ENCODE measurements at regions not wholly inside any gene's neighbourhood (a gene's known extent, or its start where the extent isn't known, plus 50 kb on each side); places are given as distances from the start of the nearest gene placed in this dataset.

DNA sequence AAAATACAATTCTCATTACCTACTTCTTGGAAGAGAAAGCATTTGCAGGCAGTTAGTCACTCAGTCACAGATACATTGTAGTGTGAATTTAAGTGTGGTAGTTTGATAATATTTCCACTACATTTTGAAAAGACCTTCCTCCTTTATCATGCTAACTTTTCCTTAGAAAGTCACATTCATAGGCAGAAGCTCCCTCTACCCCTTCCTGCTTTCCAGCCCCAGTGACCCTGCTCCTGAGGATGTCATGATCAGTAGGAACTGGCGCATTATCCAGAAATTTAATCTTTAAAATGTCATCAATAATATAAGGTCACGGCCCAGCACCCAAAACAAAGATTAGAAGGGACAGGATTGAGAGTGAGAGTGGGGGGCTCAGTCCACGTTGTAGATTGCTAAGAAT, 707.4 kb upstream of the STXBP6 start:
- Histone ChIP-seq H3K36me3 (replicated peaks; ENCODE audit: low read depth, low read length) (no peaks in the 10 kb centered on the region), H3K4me1 (ENCODE audit: low read length) (no peaks in the 10 kb centered on the region), H3K4me2 (ENCODE audit: low read length) (no peak overlapping the region), H4K20me1 (ENCODE audit: insufficient read depth, low read length) (no peaks in the 10 kb centered on the region), H3K4me3 (ENCODE audit: low read length) (no peak overlapping the region), H3K9me3 (ENCODE audit: insufficient read depth, low read length) (no peaks in the 10 kb centered on the region), H3K27ac (ENCODE audit: low read length) (no peak overlapping the region), H3K9ac (ENCODE audit: low read length) (no peak overlapping the region), H2AFZ (ENCODE audit: low read depth, low read length) (no peak overlapping the region), H3K79me2 (ENCODE audit: low read length) (no peaks in the 10 kb centered on the region), H3K27me3 (ENCODE audit: low read depth, low read length) (no peaks in the 10 kb centered on the region)
- no peak for TF ChIP-seq EZH2phosphoT487 (IDR thresholded peaks at IDR 0.05; ENCODE audit: low read depth)
- TF ChIP-seq, protein P1, sequence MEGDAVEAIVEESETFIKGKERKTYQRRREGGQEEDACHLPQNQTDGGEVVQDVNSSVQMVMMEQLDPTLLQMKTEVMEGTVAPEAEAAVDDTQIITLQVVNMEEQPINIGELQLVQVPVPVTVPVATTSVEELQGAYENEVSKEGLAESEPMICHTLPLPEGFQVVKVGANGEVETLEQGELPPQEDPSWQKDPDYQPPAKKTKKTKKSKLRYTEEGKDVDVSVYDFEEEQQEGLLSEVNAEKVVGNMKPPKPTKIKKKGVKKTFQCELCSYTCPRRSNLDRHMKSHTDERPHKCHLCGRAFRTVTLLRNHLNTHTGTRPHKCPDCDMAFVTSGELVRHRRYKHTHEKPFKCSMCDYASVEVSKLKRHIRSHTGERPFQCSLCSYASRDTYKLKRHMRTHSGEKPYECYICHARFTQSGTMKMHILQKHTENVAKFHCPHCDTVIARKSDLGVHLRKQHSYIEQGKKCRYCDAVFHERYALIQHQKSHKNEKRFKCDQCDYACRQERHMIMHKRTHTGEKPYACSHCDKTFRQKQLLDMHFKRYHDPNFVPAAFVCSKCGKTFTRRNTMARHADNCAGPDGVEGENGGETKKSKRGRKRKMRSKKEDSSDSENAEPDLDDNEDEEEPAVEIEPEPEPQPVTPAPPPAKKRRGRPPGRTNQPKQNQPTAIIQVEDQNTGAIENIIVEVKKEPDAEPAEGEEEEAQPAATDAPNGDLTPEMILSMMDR (IDR thresholded peaks at IDR 0.05; ENCODE audit: low read depth, low read length) = no peak

DNA sequence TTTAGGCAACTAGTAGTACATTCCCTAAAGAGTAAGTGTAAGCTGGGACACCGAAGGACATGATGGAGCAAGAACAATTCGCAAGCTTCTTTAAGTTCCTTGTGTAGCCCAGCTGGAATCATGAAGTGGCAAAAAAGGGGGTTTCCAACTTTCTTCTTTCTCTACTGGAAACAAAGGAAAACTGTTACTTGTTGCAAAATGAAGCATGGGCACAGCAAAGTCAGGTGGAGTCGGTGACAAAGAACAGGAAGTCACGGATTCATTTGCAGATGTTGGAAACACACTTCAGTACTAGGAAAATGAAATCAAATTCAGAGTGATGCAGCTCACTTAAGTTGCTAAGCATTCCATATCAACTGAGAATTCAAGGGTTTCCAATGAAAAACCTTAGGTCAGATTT, 706.9 kb upstream of the STXBP6 start:
- Histone ChIP-seq H3K79me2 (ENCODE audit: low read length) (no peaks in the 10 kb centered on the region), H3K4me3 (ENCODE audit: low read length) (no peak overlapping the region), H3K4me1 (ENCODE audit: low read length) (no peaks in the 10 kb centered on the region), H3K9me3 (ENCODE audit: insufficient read depth, low read length) (no peaks in the 10 kb centered on the region), H3K36me3 (replicated peaks; ENCODE audit: low read depth, low read length) (no peaks in the 10 kb centered on the region), H4K20me1 (ENCODE audit: insufficient read depth, low read length) (no peaks in the 10 kb centered on the region), H2AFZ (ENCODE audit: low read depth, low read length) (no peak overlapping the region), H3K27ac (ENCODE audit: low read length) (no peak overlapping the region), H3K27me3 (ENCODE audit: low read depth, low read length) (no peaks in the 10 kb centered on the region), H3K9ac (ENCODE audit: low read length) (no peak overlapping the region), H3K4me2 (ENCODE audit: low read length) (no peak overlapping the region)
- no peak for TF ChIP-seq EZH2phosphoT487 (IDR thresholded peaks at IDR 0.05; ENCODE audit: low read depth)
- TF ChIP-seq, protein P1 (IDR thresholded peaks at IDR 0.05; ENCODE audit: low read depth, low read length) = no peak

DNA sequence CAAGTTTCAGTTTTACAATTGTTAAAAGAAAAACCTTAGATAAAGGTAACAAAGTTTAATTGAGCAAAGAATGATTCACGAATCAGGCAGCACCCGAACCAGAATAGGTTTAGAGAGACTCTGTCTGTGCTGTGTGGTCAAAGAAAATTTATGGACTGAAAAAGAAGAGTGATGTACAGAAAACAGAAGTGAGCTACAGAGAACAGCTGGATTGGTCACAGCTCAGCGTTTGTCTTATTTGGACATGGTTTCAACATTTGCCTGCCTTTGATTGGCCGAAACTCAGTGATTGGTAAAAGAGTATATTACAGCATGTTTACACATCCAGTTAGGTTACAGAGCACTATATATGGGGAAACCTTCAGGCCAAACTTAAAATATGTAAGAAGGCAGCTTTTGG, 703.2 kb upstream of the STXBP6 start:
- Histone ChIP-seq H3K9ac (ENCODE audit: low read length) (no peak overlapping the region), H3K27me3 (ENCODE audit: low read depth, low read length) (no peaks in the 10 kb centered on the region), H3K36me3 (replicated peaks; ENCODE audit: low read depth, low read length) (no peaks in the 10 kb centered on the region), H3K9me3 (ENCODE audit: insufficient read depth, low read length) (0 out of 2 replicates have a peak, but pooled peaks cover 2% of the 10 kb centered on the region), H3K4me2 (ENCODE audit: low read length) (no peak overlapping the region), H3K27ac (ENCODE audit: low read length) (no peak overlapping the region), H4K20me1 (ENCODE audit: insufficient read depth, low read length) (no peaks in the 10 kb centered on the region), H3K4me1 (ENCODE audit: low read length) (no peaks in the 10 kb centered on the region), H2AFZ (ENCODE audit: low read depth, low read length) (no peak overlapping the region), H3K4me3 (ENCODE audit: low read length) (no peak overlapping the region), H3K79me2 (ENCODE audit: low read length) (no peaks in the 10 kb centered on the region)
- no peak for TF ChIP-seq EZH2phosphoT487 (IDR thresholded peaks at IDR 0.05; ENCODE audit: low read depth)
- TF ChIP-seq, protein P1 (IDR thresholded peaks at IDR 0.05; ENCODE audit: low read depth, low read length) = no peak

DNA sequence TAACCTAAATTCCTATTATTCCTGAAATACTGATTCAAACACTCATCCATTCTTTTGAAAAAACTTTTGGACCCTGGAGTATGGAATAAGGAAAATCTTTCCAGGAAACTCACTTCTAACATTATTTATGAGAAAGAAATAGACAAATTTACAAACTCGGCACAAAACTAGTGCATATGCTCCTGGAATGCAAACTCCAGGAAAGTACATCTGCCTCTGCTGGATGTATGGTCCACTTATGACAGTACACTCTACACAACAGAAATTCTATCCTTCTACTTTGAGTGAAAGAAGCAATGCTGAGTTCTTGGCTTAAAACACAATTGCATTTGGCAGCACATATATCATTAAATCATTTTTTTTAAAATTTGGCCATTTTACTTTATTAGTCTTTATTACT, 700.5 kb upstream of the STXBP6 start:
- H3K4me1 ChIP-seq (ENCODE audit: low read length) = no peaks in the 10 kb centered on the region
- no peaks in the 10 kb centered on the region for H4K20me1 ChIP-seq (ENCODE audit: insufficient read depth, low read length)
- H3K9me3 ChIP-seq (ENCODE audit: insufficient read depth, low read length) = 0 out of 2 replicates have a peak, but pooled peaks cover 2% of the 10 kb centered on the region
- no peak overlapping the region for H2AFZ ChIP-seq (ENCODE audit: low read depth, low read length)
- TF ChIP-seq, protein P1 (IDR thresholded peaks at IDR 0.05; ENCODE audit: low read depth, low read length) = no peak
- TF ChIP-seq EZH2phosphoT487 (IDR thresholded peaks at IDR 0.05; ENCODE audit: low read depth) = no peak
- H3K9ac ChIP-seq (ENCODE audit: low read length) = no peak overlapping the region
- no peak overlapping the region for H3K4me3 ChIP-seq (ENCODE audit: low read length)
- H3K4me2 ChIP-seq (ENCODE audit: low read length) = no peak overlapping the region
- no peaks in the 10 kb centered on the region for H3K36me3 ChIP-seq (replicated peaks; ENCODE audit: low read depth, low read length)
- H3K27me3 ChIP-seq (ENCODE audit: low read depth, low read length) = no peaks in the 10 kb centered on the region
- no peaks in the 10 kb centered on the region for H3K79me2 ChIP-seq (ENCODE audit: low read length)
- H3K27ac ChIP-seq (ENCODE audit: low read length) = no peak overlapping the region
